ENCODE measurements at regions not wholly inside any gene's neighbourhood (a gene's known extent, or its start where the extent isn't known, plus 50 kb on each side); places are given as distances from the start of the nearest gene placed in this dataset.

DNA sequence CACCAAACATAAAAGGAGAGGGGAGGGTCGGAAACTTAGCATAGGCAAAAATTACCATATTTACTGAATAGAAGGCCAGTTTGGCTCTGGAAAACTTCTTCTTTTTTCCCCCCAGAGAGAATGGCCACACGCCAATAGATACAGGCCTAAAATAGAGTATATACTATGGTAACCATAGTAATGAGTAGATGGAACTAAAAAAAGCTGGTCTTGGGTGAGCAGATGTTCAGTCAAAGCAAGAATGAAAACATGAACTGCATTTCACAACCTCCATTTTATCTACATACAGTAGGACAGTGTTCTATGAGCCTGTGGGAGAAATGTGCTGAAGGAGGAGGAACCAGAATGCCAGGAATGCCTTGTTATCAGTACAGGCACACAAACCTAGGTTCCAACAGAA lies 141.7 kb upstream of the SEMA3A start:
- no peak overlapping the region for H2AFZ ChIP-seq (ENCODE audit: low read length)
- H3K4me1 ChIP-seq (ENCODE audit: insufficient read depth, low read length, poor library complexity, severe bottlenecking): no peaks in the 10 kb centered on the region

GRCh38 chr7:84331616-84332015 lies 137.0 kb upstream of the SEMA3A start:
- H3K4me2 ChIP-seq (ENCODE audit: low read depth, low read length, poor library complexity, severe bottlenecking): no peak overlapping the region
- no peaks in the 10 kb centered on the region for H3F3A ChIP-seq (ENCODE audit: low read depth)
- H3K36me3 ChIP-seq (ENCODE audit: insufficient read depth, low read length): no peaks in the 10 kb centered on the region
- no peaks in the 10 kb centered on the region for H4K20me1 ChIP-seq (ENCODE audit: insufficient read depth, low read length, poor library complexity, severe bottlenecking)
- H3K9ac ChIP-seq (ENCODE audit: low read depth, low read length, poor library complexity, severe bottlenecking): no peak overlapping the region
- H3K79me2 ChIP-seq (ENCODE audit: insufficient read depth, low read length): no peaks in the 10 kb centered on the region
- no peaks in the 10 kb centered on the region for H3K9me3 ChIP-seq (ENCODE audit: insufficient read depth, low read depth, low read length)
- no peaks in the 10 kb centered on the region for H3K4me1 ChIP-seq (ENCODE audit: insufficient read depth, low read length, poor library complexity, severe bottlenecking)
- H3K27me3 ChIP-seq (ENCODE audit: insufficient read depth, low read length, poor library complexity, severe bottlenecking): no peaks in the 10 kb centered on the region
- TF ChIP-seq, protein P1, sequence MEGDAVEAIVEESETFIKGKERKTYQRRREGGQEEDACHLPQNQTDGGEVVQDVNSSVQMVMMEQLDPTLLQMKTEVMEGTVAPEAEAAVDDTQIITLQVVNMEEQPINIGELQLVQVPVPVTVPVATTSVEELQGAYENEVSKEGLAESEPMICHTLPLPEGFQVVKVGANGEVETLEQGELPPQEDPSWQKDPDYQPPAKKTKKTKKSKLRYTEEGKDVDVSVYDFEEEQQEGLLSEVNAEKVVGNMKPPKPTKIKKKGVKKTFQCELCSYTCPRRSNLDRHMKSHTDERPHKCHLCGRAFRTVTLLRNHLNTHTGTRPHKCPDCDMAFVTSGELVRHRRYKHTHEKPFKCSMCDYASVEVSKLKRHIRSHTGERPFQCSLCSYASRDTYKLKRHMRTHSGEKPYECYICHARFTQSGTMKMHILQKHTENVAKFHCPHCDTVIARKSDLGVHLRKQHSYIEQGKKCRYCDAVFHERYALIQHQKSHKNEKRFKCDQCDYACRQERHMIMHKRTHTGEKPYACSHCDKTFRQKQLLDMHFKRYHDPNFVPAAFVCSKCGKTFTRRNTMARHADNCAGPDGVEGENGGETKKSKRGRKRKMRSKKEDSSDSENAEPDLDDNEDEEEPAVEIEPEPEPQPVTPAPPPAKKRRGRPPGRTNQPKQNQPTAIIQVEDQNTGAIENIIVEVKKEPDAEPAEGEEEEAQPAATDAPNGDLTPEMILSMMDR (conservative IDR thresholded peaks at IDR 0.05; ENCODE audit: low read length): no peak
- TF ChIP-seq EZH2phosphoT487 (IDR thresholded peaks at IDR 0.05; ENCODE audit: borderline replicate concordance): no peak
- no peak overlapping the region for H2AFZ ChIP-seq (ENCODE audit: low read length)
- H3K4me3 ChIP-seq (ENCODE audit: low read length, poor library complexity, severe bottlenecking): no peak overlapping the region
- no peaks in the 10 kb centered on the region for H3K9me2 ChIP-seq (replicated peaks; ENCODE audit: low read depth, low read length)

More for the DNA sequence above, 141.7 kb upstream of the SEMA3A start:
- Histone ChIP-seq H3K36me3 (ENCODE audit: insufficient read depth, low read length) (no peaks in the 10 kb centered on the region), H3K9ac (ENCODE audit: low read depth, low read length, poor library complexity, severe bottlenecking) (no peak overlapping the region), H3K79me2 (ENCODE audit: insufficient read depth, low read length) (no peaks in the 10 kb centered on the region), H3K9me2 (replicated peaks; ENCODE audit: low read depth, low read length) (no peaks in the 10 kb centered on the region), H3F3A (ENCODE audit: low read depth) (no peaks in the 10 kb centered on the region), H4K20me1 (ENCODE audit: insufficient read depth, low read length, poor library complexity, severe bottlenecking) (no peaks in the 10 kb centered on the region), H3K9me3 (ENCODE audit: insufficient read depth, low read depth, low read length) (no peaks in the 10 kb centered on the region), H3K4me3 (ENCODE audit: low read length, poor library complexity, severe bottlenecking) (no peak overlapping the region), H3K4me2 (ENCODE audit: low read depth, low read length, poor library complexity, severe bottlenecking) (no peak overlapping the region), H3K27me3 (ENCODE audit: insufficient read depth, low read length, poor library complexity, severe bottlenecking) (no peaks in the 10 kb centered on the region)
- TF ChIP-seq EZH2phosphoT487 (IDR thresholded peaks at IDR 0.05; ENCODE audit: borderline replicate concordance): no peak
- TF ChIP-seq, protein P1 (conservative IDR thresholded peaks at IDR 0.05; ENCODE audit: low read length): no peak

GRCh38 chr7:84328571-84328970 lies 134.0 kb upstream of the SEMA3A start:
- Histone ChIP-seq H3K4me3 (ENCODE audit: low read length, poor library complexity, severe bottlenecking) (no peak overlapping the region), H3K4me2 (ENCODE audit: low read depth, low read length, poor library complexity, severe bottlenecking) (no peak overlapping the region), H2AFZ (ENCODE audit: low read length) (no peak overlapping the region), H3K4me1 (ENCODE audit: insufficient read depth, low read length, poor library complexity, severe bottlenecking) (no peaks in the 10 kb centered on the region), H3K9me2 (replicated peaks; ENCODE audit: low read depth, low read length) (no peaks in the 10 kb centered on the region), H3K36me3 (ENCODE audit: insufficient read depth, low read length) (no peaks in the 10 kb centered on the region), H3K9ac (ENCODE audit: low read depth, low read length, poor library complexity, severe bottlenecking) (no peak overlapping the region), H4K20me1 (ENCODE audit: insufficient read depth, low read length, poor library complexity, severe bottlenecking) (no peaks in the 10 kb centered on the region), H3K27me3 (ENCODE audit: insufficient read depth, low read length, poor library complexity, severe bottlenecking) (no peaks in the 10 kb centered on the region), H3K9me3 (ENCODE audit: insufficient read depth, low read depth, low read length) (no peaks in the 10 kb centered on the region), H3K79me2 (ENCODE audit: insufficient read depth, low read length) (no peaks in the 10 kb centered on the region), H3F3A (ENCODE audit: low read depth) (no peaks in the 10 kb centered on the region)
- TF ChIP-seq, protein P1 (conservative IDR thresholded peaks at IDR 0.05; ENCODE audit: low read length): no peak
- no peak for TF ChIP-seq EZH2phosphoT487 (IDR thresholded peaks at IDR 0.05; ENCODE audit: borderline replicate concordance)

All from Loucy (cell line).